A673 (cell line): ENCODE measurements at regions not wholly inside any gene's neighbourhood (a gene's known extent, or its start where the extent isn't known, plus 50 kb on each side); places are given as distances from the start of the nearest gene placed in this dataset.

Experiments used
- BruUV-seq: library from RNA; stranded (reverse); fragments of 400-500 nt; replicated peaks from 2 replicates; lab custom pipeline; 2021; lab: Mats Ljungman, UMichigan
- CTCF ChIA-PET: fragments of 300-600 bp; sonication (Branson Sonifier 250); formaldehyde crosslinking; loops from one replicate; lab custom pipeline; 2022; ENCODE audit warnings: antibody characterized with exemption; lab: Charles Lee
- POLR2A ChIA-PET: fragments of 300-600 bp; sonication (Branson Sonifier 250); formaldehyde crosslinking; loops from one replicate; lab custom pipeline; 2022; ENCODE audit warnings: antibody characterized with exemption; ENCODE audit not compliant: low non-redundant PET; lab: Charles Lee
- DNase-seq: peaks from one replicate; pipeline ENCODE4 v3.0.0-alpha.2; 2015; ENCODE audit warnings: low spot score
- H3K27ac ChIP-seq: fragments of 200-600 bp; sonication (generic); 2 replicates; pipeline ENCODE4 v1.5.1; 2016; ENCODE audit warnings: mixed run types, low read depth, mild to moderate bottlenecking, mixed read lengths, antibody characterized with exemption, low read length; ENCODE audit not compliant: poor library complexity, severe bottlenecking
- H3K27me3 ChIP-seq: fragments of 200-600 bp; sonication (generic); replicated peaks from 2 replicates; pipeline ENCODE4 v1.6.1; 2017; ENCODE audit warnings: mixed run types, low read depth, mild to moderate bottlenecking, mixed read lengths, antibody characterized with exemption, low read length; ENCODE audit not compliant: insufficient read depth, poor library complexity
- H3K36me3 ChIP-seq: fragments of 200-600 bp; sonication (generic); 2 replicates; pipeline ENCODE4 v1.6.1; 2016; ENCODE audit warnings: mixed run types, mild to moderate bottlenecking, mixed read lengths, antibody characterized with exemption, low read length; ENCODE audit not compliant: insufficient read depth, poor library complexity, severe bottlenecking
- H3K4me1 ChIP-seq: fragments of 200-600 bp; sonication (generic); 2 replicates; pipeline ENCODE4 v1.6.1; 2017; ENCODE audit warnings: mixed run types, mild to moderate bottlenecking, mixed read lengths, antibody characterized with exemption, low read length; ENCODE audit not compliant: insufficient read depth, poor library complexity, severe bottlenecking
- H3K4me3 ChIP-seq: fragments of 200-600 bp; sonication (generic); 2 replicates; pipeline ENCODE4 v1.5.1; 2016; ENCODE audit warnings: low read depth, mixed run types, mild to moderate bottlenecking, mixed read lengths, low read length; ENCODE audit not compliant: poor library complexity, severe bottlenecking
- H3K9me3 ChIP-seq: fragments of 200-600 bp; sonication (generic); 2 replicates; pipeline ENCODE4 v1.6.1; 2016; ENCODE audit warnings: mixed run types, low read depth, mild to moderate bottlenecking, mixed read lengths, antibody characterized with exemption, low read length; ENCODE audit not compliant: poor library complexity, severe bottlenecking
- EZH2 ChIP-seq: fragments of 200-600 bp; sonication (generic); IDR thresholded peaks from 2 replicates; pipeline ENCODE4 v1.6.1; 2017; ENCODE audit warnings: borderline replicate concordance, low read depth, mild to moderate bottlenecking, mixed read lengths, antibody characterized with exemption, low read length; ENCODE audit not compliant: poor library complexity, severe bottlenecking
- intact Hi-C: fragments of 100-400 bp; cut with micrococcal nuclease; formaldehyde crosslinking; loops from one replicate; pipeline ENCODE4 v1.10.0; 2022; ENCODE audit not compliant: unreplicated experiment
- TF ChIP-seq, protein P1 (sequence below): fragments of 300-800, 200-600 bp; sonication (generic); conservative IDR thresholded peaks from 2 replicates; pipeline ENCODE4 v1.5.1; 2017; ENCODE audit warnings: low read depth, mild to moderate bottlenecking, antibody characterized with exemption, low read length, moderate library complexity, mixed read lengths

DNA sequence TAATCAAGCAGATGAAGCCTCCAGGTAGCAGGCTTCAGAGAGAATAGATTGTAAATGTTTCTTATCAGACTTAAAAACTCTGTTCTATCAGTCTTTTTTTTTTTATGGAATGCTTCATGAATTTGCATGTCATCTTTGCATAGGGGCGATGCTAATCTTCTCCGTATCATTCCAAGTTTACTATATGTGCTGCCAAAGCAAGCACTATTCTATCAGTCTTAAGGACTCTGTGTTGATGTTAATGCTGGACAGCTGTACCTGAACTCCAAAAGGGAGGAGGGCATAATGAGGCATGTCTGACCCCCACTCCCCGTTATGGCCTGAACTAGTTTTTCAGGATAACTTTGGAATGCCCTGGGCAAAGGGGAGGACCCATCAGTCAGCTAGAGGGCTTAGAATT, 66.8 kb upstream of the PRRC2C start:
- intact Hi-C loops, result no loop called here
- no peak overlapping the region for H3K27ac ChIP-seq
- no TSS peak for BruUV-seq
- H3K4me1 ChIP-seq, result no peaks in the 10 kb centered on the region
- no peak for DNase-seq
- ChIA-PET CTCF (no interaction called here), POLR2A (no interaction called here)
- TF ChIP-seq EZH2, result no peak
- TF ChIP-seq, protein P1, sequence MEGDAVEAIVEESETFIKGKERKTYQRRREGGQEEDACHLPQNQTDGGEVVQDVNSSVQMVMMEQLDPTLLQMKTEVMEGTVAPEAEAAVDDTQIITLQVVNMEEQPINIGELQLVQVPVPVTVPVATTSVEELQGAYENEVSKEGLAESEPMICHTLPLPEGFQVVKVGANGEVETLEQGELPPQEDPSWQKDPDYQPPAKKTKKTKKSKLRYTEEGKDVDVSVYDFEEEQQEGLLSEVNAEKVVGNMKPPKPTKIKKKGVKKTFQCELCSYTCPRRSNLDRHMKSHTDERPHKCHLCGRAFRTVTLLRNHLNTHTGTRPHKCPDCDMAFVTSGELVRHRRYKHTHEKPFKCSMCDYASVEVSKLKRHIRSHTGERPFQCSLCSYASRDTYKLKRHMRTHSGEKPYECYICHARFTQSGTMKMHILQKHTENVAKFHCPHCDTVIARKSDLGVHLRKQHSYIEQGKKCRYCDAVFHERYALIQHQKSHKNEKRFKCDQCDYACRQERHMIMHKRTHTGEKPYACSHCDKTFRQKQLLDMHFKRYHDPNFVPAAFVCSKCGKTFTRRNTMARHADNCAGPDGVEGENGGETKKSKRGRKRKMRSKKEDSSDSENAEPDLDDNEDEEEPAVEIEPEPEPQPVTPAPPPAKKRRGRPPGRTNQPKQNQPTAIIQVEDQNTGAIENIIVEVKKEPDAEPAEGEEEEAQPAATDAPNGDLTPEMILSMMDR, result no peak
- H3K36me3 ChIP-seq, result no peaks in the 10 kb centered on the region
- H3K27me3 ChIP-seq, result no peaks in the 10 kb centered on the region
- no peak overlapping the region for H3K4me3 ChIP-seq
- H3K9me3 ChIP-seq, result peaks cover 5% of the 10 kb centered on the region

DNA sequence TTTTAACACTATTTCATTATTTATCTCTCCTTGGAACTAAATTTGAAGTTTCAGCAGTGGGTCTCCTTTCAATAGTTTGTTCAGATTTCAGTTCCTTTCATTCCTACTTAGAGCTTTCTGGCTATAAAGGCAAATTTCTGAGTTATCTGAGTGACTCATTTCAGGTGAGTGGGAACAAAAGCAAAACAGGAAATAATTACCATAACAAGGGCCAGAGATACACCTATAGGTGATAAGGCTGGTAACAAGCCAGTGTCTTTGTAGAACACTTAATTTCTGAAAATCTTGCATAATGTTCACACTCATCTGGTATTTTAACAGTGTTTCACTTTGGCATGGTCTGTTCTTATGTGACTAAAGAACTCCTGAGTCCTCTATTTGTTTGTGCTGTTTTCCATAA, 64.5 kb upstream of the PRRC2C start:
- Histone ChIP-seq H3K27ac (no peak overlapping the region), H3K9me3 (peaks cover 5% of the 10 kb centered on the region), H3K27me3 (no peaks in the 10 kb centered on the region), H3K4me3 (no peak overlapping the region), H3K36me3 (no peaks in the 10 kb centered on the region), H3K4me1 (no peaks in the 10 kb centered on the region)
- ChIA-PET CTCF (no interaction called here), POLR2A (no interaction called here)
- DNase-seq, result no peak
- TF ChIP-seq, protein P1, result no peak
- no peak for TF ChIP-seq EZH2
- BruUV-seq, result no TSS peak
- intact Hi-C loops, result no loop called here

DNA sequence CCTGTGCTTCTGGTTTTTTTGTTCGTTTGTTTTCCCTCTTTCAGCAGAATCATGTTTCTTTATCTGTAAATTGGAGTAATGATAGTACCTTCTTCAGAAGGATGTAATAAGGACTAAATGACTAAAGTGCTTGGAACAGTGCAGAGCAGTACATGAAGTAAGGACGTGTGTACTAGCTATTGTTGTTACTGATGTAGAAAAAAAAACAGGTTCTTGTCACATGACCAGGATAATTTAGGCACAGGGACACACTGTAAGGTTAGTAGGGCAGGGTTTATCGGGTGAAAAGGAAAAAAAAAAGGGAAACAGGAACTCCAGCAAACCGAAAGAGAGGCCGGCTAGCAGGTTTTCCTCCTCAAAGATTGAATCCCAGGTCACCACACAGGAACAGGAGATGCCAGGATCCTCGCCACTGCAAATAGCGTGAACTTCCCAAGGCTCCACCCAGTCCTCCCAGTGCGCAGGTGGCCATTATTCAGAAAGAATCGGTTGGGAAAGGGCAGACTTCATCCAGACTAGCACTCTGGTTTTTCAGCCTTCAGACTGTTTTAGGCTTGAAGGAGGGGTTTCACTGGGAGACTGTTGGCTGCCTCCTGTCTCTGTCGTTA, 63.8 kb upstream of the PRRC2C start:
- Histone ChIP-seq H3K27me3 (no peaks in the 10 kb centered on the region), H3K36me3 (no peaks in the 10 kb centered on the region), H3K9me3 (peaks cover 5% of the 10 kb centered on the region), H3K27ac (no peak overlapping the region), H3K4me3 (no peak overlapping the region), H3K4me1 (no peaks in the 10 kb centered on the region)
- TF ChIP-seq, protein P1, result no peak
- intact Hi-C loops, result no loop called here
- ChIA-PET POLR2A (no interaction called here), CTCF (no interaction called here)
- BruUV-seq, result no TSS peak
- no peak for DNase-seq
